ENCODE measurements at regions not wholly inside any gene's neighbourhood (a gene's known extent, or its start where the extent isn't known, plus 50 kb on each side); places are given as distances from the start of the nearest gene placed in this dataset.
"Not testable (repeated sequence)": the region's sequence is repeated elsewhere in the genome, so short reads cannot be mapped to it uniquely, and the experiment has no call there.

GRCh38 chr1:192476802-192477298 is 98.7 kb upstream of the RGS1 start:
- DNase-seq (ENCODE audit: low read depth), result peak; percentile 79

DNA sequence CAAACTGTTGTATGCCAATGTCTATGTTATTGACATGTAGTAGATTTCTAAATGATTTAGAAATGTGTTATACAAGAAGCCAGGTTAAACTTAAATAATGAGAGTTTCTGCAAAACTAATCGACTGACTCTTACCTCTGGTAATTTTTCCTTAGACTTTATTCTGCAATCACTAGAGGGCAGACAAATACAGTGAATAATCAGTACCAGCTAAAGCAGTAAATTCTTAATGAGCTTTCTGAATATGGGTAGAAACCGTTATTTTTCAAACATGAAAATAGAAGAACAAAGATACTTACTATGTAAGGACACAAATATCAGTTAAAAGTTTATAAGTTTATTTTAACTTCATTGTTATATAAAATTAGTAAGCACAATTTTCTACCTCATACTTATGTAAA is 97.9 kb upstream of the RGS1 start:
- DNase-seq (ENCODE audit: low read depth), result peak; percentile 69

GRCh38 chr1:192485692-192486436 is 89.7 kb upstream of the RGS1 start:
- peak; percentile 99 for DNase-seq (ENCODE audit: low read depth)

DNA sequence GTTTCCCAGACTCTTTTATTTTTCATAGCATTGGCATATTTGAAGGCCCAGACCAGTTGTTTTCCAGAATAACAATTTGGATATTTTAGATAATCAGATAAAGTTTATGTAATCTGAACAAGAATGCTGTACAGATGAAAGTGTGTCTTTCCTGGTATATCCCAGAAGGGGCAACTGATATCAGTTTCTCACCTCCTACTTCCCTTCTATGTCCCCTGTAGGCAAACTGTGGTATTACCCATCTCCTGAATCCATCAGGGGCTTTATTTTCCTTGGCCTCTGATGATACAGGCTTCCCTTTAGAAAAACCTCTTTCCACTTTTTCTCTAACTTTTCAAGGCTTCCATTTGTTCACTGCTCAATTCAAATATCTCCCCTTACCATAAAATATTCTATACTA is 87.5 kb upstream of the RGS1 start:
- DNase-seq (ENCODE audit: low read depth), result peak; percentile 23

DNA sequence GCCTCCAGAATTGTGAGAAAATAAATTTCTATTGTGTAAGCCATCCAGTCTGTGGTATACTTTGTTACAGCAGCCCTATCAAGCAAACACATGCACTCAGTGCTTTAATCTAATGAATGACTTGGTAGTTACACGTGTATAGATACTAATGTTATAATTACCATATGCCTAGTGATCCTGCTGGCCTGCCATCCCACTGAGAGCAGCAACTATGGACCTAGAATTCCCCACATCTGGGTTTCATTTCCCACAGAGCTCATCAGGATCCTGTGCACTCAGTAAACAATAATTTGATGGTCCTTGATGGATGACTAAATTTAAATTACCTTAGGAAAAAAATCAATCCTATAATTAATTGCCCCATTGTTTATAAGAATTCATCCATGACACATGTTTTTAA is 86.5 kb upstream of the RGS1 start:
- peak; percentile 60 for DNase-seq (ENCODE audit: low read depth)

DNA sequence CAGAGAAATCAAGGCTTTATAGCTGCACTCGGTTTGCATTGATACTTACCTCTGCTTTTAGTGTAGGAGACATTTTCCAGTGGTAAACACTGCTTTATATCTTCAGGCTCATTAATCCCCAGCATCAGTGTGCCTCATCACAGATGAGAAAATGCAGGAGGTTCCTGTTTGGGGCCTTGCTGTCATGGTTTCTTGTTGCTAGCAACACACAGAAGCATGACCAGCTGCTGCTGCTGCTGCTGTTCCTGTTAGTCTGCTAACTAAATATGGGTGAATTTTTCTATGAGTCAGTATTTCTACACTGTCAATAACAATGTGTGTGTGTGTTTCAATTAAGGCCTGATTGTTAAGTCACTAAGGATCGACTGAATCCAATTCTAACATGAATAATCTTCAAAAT is 85.8 kb upstream of the RGS1 start:
- peak; percentile 94 for DNase-seq (ENCODE audit: low read depth)

GRCh38 chr1:192491804-192492554 is 83.6 kb upstream of the RGS1 start:
- DNase-seq (ENCODE audit: low read depth), result peak; percentile 37

DNA sequence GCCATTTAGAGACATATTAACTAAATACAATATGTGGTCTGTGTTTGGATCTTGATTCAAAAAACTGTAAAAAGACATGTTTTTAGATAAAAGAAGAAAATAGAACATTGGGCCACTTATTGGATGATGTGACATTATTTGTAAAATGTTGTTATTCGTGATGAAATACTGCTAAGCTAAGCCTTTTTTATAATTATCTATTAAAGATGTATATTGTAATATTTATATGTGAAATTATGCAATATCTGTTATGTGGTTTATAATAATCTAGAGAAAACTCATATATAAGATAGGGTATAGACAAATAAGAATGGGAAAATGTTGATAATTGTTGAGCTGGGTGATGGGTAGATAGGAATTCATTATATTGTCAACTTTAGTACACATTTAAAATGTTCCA is 82.0 kb upstream of the RGS1 start:
- DNase-seq (ENCODE audit: low read depth), result no peak

GRCh38 chr1:192496369-192497056 is 79.1 kb upstream of the RGS1 start:
- no peak for DNase-seq (ENCODE audit: low read depth)

GRCh38 chr1:192497214-192497794 is 78.3 kb upstream of the RGS1 start:
- DNase-seq (ENCODE audit: low read depth), result no peak

DNA sequence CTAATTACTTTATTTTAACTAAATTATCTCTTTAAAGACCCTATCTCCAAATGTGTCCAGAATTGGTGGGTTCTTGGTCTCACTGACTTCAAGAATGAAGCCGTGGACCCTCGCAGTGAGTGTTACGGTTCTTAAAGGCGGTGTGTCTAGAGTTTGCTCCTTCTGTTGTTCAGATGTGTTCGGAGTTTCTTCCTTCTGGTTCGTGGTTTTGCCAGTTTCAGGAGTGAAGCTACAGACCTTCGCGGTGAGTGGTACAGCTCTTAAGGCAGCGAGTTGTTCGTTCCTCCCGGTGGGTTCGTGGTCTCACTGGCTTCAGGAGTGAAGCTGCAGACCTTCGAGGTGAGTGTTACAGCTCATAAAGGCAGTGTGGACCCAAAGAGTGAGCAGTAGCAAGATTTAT is 77.5 kb upstream of the RGS1 start:
- DNase-seq (ENCODE audit: low read depth), result not testable (repeated sequence)

GRCh38 chr1:192499061-192499581 is 76.5 kb upstream of the RGS1 start:
- DNase-seq (ENCODE audit: low read depth), result not testable (repeated sequence)

- DNase-seq (ENCODE audit: low read depth), result not testable (repeated sequence)
These were observed 75.0 kb upstream of the RGS1 start for GRCh38 chr1:192500541-192500940.

GRCh38 chr1:192506741-192507155 is 68.8 kb upstream of the RGS1 start:
- peak; percentile 66 for DNase-seq (ENCODE audit: low read depth)

- DNase-seq (ENCODE audit: low read depth), result no peak
These were observed 63.0 kb upstream of the RGS1 start for GRCh38 chr1:192512426-192513162.

DNA sequence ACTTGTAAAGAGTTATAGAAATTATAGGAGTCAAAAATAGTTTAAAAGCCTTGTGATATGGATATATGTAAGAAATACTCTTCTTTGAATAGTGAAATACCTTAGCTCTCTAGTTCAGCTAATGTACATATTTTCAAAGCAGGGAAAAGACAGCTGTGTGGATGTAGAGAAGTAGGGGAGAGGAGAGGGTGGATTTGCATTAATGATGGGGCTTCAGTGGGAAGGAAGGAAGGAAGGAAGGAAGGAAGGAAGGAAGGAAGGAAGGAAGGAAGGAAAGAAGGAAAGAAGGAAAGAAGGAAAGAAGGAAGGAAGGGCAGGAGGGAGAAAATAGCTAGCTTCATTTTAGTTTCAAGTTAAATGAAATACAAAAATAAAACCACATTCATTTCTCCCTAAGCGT is 62.4 kb upstream of the RGS1 start:
- no peak for DNase-seq (ENCODE audit: low read depth)

DNA sequence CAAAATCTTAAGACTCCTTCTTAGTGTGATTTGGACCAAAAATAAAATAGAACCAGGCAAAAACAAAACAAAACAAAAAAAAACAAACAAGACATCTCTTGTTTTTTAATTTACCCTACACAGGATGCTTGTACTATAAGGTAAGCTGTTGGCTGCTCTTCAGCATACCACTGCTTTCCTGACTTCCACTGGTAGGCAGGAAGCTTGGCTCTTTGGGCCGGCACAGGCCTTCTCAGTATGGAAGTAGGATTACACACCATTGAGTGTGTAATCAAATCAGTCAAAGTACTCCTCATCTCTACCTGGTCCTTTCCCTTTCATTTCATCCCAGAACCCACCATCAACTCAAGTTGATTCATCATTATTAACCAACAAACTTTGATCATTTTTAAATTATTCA is 61.9 kb upstream of the RGS1 start:
- DNase-seq (ENCODE audit: low read depth), result no peak

- DNase-seq (ENCODE audit: low read depth), result peak; percentile 89
These were observed 58.7 kb upstream of the RGS1 start for GRCh38 chr1:192516776-192517297.

DNA sequence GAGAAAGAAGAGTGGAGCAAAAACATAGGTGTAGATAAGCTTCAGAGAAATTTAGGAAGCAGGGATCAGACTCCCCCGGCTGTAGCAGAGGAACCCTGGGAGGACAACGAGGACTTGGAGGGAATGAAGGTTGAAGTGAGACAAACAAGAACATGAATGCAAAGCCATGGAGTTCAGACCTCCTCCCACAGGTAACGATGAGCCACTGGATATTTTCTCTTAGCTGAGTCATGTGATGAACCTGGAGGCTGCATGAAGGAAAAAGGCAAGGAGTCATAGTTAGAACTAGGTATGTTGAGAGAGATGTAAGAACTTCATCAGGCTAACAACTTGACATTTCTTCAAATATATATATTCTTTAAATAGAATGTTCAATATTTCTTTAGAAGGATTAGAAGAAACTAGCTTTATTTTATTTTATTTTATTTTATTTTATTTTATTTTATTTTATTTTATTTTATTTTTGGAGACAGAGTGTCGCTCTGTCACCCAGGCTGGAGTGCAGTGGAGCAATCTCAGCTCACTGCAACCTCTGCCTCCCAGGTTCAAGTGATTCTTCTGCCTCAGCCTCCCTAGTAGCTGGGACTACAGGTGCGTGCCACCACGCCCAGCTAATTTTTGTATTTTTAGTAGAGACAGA is 57.7 kb upstream of the RGS1 start:
- DNase-seq (ENCODE audit: low read depth), result not testable (repeated sequence)

DNA sequence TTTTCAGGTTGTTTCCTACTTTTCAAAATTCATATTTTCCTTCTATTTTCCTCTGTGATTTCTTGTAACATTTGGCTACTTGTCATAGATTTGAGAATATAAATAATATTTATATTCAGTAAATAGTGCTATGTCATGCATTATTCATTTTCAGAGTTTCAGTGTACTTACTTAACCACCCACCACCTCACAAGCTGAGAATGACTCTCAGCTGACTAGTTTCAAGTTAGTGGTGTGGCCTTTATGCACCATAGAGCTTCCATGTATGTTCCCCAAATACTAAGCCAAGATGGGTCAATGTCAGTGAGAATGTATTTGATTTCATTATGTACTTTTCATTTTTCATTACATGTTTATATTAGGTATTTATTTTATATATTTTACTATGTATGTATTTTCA is 56.9 kb upstream of the RGS1 start:
- no peak for DNase-seq (ENCODE audit: low read depth)
